HG03139 (cell line): ENCODE measurements at regions not wholly inside any gene's neighbourhood (a gene's known extent, or its start where the extent isn't known, plus 50 kb on each side); places are given as distances from the start of the nearest gene placed in this dataset.
"Not testable (repeated sequence)": the region's sequence is repeated elsewhere in the genome, so short reads cannot be mapped to it uniquely, and the experiment has no call there.

Experiments
- ATAC-seq: cut with Tn5 transposase; IDR thresholded peaks from one replicate; pipeline ENCODE4 v1.9.1; 2021; ENCODE audit not compliant: unreplicated experiment

DNA sequence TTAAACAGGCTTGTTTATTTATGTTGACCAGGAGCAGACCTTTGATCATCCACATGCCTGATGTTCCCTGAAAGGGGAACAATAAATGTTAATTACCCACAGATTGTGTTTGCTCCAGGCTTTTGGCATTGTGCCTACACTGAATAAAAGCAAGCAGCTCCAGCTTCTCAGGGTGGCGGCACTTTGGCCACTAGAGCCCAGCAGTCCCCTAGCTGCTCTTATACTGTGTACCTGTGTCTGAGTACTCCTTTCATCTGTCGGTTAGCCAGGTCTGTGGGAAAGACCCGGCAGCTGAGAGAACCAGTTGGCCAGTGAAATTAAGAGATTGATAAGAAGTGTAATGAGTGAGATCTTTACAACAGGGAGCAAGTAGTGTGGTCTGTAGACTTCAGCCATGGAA, 254.8 kb upstream of the FTMT start:
- ATAC-seq: no peak

DNA sequence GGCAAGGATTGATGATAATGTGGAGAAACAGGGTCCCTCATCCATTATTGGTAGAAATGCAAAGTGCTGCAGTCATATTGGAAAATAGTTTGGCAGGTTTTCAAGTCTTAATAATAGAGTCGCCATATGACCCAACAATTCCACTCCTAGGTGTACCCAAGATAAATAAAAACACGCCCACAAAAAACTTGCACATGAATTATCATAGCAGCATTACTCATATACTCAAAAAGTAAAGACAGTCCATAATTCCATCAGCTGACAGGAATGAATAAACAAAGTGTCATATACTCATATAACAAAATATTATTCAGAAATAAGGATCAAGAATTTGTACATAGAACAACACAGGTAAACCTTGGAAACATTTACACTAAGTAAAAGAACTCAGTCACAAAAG, 242.9 kb upstream of the FTMT start:
- ATAC-seq: no peak

DNA sequence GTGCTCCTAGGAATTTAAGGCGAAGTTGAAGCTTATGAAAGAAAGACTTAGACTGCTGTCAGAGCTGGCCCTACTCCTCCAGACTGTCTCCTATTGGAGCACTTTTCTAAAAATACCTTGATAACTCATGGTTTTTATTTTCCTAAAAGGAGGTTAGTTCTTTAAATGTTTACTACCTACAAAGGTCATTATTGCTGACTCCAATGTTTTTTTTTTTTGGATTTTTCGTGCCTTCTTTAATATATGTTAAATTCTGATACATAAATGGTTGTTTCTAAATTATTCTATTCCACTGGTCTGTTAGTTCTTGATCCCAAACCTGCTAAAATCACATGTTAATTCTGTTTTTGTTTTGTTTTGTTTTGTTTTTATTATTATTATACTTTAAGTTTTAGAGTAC, 227.6 kb upstream of the FTMT start:
- ATAC-seq: no peak

DNA sequence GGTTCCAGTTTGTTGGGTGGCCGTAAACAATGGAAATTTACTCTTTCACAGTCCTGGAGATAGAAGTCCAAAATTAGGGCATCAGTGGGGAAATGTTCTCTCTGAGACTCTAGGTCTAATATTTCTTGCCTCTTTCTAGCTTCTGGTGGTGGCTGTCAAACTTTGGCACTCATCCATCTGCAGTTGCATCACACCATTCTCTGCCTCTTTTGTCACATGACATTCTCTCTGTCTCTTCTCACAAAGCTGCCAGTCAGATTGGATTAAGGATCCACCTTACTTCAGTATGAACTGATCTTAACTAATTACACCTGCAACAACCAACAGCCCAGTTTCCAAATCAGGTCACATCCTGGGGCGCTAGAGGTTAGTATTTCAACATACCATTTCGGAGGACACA, 222.9 kb upstream of the FTMT start:
- ATAC-seq: no peak

DNA sequence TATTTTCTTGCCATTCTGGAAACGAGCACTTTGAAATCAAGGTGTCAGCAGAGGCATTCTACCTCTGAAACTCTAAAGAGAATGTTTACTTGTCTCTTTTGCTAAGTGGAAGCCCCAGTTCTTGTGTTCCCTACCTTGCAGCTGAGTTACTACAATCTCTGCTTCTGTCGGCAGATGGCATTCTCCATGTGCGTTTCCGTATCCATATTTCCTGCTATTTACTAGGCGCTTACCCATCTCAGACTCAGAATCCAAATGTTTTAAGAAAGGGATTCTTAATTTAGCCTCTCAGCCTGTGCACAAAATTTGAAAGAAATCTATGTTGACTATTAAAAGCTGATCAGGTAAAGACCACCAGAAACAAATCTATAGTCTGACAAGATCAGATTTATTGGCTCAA, 221.3 kb upstream of the FTMT start:
- no peak for ATAC-seq

DNA sequence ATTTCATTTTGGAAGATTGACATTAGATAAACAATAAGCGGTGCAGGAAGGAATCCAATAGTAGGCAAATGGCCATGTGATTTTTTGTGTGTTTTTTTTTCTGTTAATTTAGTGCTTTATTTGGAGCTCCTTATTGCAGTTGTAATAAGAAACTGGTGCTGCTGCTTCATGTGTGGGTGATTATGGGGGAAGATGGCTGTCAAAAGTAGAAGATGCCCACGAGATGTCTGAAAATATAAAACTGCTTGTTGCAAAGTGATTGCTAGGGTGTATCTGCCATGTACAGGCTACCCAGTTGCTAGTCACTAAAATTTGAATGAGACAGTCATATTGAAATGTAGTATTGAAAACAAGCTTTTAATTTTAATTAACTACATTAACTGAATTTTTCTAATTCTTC, 216.7 kb upstream of the FTMT start:
- no peak for ATAC-seq

DNA sequence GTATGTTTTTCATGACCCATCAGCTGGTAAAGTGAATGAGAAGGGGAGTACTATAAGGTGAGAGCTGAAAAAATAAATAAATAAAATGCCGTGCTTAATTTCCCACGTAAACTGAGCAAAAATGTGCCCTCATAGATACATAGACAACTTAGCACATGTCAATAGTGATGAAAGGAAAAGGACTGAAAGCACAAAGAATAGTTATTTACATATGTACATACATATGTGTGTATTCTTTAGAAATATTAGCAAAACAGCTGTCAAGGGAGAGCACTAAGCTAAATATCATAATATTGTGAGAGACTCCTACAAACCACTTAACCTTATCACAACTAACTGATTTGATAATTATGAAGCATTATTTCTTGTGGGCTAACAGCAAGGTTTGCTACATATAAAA, 213.6 kb upstream of the FTMT start:
- no peak for ATAC-seq

DNA sequence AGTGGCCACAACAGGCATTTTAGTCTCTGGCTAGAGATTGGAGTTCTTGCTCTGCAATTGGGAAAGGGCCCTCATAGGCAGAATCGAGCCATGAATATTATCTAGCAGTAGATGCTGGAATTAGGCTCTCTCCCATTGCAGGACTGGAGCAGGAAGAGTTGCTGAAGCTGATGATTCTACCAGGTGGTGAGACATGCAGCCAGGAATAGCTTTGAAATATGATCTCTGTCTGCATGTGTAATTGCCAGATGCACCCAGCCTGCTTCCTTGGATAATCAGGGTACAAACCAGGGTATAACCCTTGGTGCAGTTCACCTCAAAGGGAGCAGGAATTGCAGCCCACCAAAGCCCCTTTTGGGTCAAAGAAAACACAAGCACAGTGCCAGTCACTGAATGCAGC, 211.4 kb upstream of the FTMT start:
- no peak for ATAC-seq

DNA sequence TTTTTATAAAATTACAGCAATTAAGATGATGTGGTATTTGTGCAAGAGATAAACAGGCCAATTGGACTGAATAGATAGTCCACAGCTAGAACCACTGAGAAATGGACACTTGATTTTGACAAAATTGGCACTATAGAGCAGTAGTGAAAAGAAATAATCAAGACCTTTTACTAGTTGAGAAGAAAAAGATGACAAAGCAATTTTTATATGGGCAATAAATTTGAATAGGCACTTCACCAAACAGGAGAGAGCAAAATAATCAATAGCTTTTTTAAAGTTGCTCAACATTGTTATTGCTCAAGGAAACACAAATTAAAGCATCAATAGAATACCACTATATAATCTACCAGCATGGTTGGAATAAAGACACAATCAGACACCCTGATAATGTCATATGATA, 193.5 kb upstream of the FTMT start:
- no peak for ATAC-seq

DNA sequence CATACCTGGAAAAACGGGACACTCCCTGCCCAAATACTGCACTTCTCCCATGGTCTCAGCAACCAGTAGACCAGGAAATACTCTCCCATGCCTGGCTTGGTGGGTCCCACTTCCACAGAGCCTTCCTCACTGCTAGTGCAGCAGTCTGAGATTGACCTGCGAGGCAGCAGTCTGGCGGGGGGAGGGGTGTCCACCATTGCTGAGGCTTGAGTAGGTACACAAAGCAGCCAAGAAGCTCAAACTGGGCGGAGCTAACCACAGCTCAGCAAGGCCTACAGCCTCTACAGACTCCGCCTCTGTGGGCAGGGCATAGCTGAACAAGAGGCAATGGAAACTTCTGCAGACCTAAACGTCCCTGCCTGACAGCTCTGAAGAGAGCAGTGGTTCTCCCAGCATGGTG, 191.5 kb upstream of the FTMT start:
- no peak for ATAC-seq

DNA sequence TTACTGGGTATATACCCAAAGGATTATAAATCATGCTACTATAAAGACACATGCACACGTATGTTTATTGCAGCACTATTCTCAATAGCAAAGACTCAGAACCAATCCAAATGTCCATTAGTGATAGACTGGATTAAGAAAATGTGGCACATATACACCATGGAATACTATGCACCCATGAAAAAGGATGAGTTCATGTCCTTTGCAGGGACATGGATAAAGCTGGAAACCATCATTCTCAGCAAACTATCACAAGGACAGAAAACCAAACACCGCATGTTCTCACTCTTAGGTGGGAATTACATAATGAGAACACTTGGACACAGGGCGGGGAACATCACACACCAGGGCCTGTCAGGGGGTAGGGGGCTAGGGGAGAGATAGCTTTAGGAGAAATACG, 186.1 kb upstream of the FTMT start:
- ATAC-seq: not testable (repeated sequence)

DNA sequence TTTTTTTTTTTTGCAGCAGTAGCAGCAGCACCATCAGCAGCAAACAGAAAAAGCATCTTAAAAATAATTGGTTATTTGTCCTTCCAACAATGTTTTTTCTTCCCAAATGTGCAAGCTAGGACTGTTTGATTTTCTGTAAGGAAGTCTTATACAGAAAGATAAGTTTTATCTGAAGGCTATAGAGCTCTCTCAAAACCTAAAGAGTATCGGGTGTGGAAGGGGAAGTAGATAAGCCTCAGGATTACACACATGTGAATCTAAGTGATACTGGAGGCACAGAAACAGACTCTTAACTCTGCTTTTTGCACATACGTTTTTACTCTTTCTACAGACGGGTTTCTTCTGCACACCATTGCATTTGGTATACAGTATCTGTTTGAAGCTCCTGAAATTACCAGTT, 184.4 kb upstream of the FTMT start:
- no peak for ATAC-seq

DNA sequence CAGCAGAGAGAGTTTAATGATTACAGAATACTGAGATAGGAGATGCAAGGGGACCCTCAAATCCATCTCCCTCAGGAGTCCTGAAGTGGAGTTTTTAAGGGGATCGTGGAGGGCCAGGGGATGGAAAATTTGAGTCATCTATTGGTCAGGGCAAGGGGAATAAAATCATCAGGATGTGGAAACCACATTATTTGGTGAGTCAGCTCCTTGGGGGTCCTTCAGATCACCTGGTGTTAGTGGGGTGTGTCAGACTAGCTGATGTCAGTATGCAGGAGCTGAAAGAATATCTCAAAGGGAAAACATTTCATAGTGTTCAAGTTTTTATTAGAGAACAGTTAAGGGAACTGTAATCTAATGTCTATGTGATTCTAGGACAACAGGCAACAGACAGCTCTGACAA, 183.0 kb upstream of the FTMT start:
- ATAC-seq: no peak

DNA sequence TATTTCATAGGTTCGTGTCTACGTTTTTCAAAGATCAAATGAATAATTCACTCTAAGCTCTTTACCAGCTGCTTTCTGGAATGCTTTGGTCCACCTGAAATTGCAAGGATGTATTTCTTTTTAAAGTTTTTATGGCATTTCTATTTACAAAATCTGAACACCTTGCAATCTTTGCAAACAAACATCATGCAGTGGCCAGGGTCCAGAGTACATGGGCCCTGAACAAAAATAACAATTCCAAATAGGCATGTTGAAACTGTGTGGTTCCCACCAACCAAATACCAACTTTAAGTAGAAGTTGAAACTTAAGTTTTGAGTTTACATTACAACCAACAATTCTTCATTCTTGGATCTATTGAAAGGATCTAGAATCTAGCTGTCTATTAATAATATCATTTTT, 180.1 kb upstream of the FTMT start:
- ATAC-seq: no peak

DNA sequence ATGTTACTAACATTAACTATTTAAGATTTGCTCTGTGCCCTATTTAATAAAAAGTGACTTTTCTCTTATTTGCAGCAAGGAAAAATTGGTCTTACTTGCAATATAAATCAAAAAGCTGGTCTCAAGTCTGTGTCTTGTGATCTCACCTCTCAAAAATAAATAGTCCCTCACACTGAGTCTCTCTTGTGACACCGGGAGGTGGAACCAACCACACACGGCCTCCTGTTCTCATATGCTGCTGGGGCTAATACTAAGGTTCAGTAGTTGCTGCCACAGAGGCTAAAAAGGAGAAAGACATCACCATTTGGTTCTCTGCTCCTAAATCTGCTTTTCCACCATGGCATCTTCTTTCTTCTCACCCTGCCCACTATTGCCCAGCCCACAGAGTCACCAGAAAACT, 175.8 kb upstream of the FTMT start:
- no peak for ATAC-seq

DNA sequence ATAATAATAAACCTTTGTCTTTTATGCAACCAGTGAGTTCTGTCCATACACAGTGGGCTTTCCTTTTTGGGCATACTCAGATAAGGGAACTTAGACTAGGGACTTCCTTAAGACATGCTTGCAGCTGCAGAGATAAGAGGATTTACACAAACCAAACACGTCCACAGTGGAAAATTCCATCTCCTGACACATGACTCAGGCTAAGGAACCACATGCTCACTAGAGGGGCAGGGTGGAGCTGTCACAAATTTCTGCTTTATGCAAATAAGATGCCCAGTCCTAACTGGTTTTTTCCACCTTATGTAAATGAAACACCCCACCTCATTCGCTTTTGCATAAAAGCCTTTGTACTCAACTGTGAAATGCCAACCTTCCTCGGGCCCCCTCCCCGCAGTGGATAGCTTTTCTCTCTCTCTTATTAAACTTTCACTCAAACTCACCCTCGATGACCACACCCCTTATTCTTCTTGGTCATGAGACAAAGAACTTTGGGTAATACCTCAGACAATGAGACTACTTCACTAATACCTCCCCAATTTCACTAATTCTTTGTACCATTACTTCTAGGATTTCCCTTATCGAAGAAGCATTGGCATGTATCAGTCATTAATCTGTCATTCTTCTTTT, 170.3 kb upstream of the FTMT start:
- ATAC-seq: no peak

DNA sequence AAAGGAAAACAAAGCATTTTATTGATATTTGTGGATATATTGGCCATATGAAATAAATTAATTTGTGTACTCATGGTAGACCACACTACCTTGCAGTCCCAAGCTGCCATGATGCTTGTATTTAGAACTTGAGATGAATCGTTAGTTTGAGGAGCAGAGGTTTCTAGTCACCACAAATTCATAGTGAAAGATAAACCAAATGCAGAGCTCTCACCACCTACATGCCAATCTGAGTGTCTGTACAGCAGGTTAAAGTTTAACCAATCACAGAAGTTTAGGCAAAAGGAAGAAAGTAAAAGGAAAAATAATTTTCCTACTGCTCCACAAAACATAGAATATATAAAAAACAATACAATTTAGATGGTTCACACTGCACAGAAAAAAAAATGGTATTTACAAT, 163.6 kb upstream of the FTMT start:
- no peak for ATAC-seq

DNA sequence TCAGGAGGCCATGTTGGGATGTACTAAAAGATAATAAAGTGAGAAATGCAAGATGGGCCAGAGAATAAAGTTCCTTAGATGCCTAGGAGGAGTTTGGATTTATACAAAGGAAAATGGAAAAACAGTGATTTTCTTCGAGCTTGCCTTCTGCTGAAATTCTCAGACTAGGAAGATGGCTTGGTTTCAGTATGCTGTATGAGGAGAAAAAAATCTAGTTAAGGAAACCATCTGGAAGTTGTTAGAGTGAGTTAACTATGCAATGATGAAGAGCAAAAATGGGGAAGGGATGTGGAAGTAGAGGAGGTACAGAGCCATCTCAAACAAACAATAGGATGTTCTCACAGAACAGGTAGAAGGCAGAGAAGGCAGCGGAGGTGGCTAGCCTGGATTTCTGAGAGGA, 162.9 kb upstream of the FTMT start:
- no peak for ATAC-seq

DNA sequence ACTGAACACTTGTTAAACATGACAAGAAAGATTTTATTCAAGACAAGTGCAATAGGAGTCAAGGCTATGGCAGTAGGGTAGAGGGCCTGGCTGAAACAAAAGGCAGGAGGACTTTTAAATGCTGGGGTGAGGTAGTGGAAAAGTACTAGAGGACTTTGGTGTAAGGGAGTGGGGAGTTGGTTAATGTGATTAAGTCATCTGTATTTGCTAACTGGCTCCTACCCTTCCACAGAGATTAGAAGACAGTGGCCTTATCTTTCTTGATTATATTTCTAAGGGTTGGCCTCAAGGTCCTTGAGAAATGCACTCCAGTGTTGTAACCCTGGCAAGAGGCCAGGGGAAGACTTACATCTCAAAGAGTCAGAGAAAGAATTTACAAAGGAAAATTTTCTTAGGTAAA, 160.2 kb upstream of the FTMT start:
- ATAC-seq: no peak

DNA sequence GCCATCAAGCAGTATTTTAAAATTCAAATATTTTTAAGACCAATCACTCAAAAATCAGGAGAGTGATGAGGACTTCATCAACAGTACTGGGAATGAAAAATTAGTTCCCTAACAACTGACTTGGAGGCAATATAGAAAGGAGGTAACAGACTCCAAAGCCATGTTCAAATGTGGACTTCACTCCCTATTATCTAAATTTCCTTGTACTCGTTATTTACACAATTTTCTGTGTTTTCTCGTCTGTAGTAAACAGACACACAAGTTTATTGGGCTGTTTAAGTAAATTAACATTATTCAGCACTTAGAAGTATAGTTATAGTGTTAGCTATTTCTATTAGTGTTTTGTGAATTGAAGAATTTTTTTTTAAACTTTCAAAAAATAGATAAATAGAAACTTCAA, 159.5 kb upstream of the FTMT start:
- no peak for ATAC-seq

DNA sequence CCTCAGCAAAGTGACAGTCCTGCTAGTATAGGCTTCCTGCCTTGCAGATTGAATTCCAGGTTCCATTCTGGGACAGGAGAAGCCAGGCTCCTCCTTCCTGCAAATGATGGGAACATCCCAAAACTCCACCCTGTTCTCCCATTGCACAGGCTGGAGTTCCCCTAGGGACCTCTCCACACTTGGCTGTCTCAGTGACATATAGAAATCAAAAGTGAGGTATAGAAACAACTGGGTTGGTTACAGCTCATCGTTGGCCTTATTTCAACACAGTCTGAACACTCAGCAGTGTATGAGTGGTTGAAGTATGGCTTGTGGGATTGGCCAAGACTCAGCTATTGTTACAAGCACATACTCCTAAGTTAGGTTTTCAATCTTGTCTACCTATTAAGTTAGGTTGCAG, 157.8 kb upstream of the FTMT start:
- ATAC-seq: no peak

DNA sequence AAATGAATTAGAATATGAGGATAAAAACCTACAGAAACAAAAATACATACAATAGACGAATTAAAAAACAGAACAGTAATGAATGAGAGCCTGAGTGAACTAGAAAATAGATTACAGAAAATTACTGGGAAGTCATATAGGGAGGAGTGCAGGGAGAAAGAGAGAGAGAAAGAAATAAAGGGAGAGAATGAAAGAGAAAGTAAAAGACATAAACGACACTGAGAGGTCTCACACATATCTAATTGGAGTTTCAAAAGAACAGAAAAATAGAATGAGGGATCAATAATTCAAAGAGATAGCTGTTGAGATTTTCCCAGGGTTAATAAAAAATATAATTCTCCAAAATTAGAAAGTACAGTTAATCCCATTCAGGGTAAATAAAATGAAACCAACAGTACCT, 156.4 kb upstream of the FTMT start:
- ATAC-seq: no peak

DNA sequence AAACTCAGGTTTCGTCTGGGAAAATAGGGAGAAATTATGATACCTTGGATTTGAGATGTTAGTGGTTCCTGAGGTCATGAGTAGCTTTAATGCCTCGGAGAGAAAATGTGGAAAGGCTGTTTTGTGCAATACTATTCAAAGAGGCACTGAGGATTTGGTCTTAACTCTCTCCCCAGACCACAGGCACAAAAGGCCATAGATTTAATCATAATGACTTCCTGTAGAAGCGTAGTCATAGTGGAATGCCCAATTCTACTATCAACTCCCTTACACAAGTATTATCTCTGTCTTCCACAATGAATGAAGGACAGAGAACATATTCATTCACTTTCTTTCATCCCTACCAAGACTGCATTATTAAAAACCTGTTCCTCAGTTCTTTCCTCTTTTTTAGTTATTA, 153.0 kb upstream of the FTMT start:
- ATAC-seq: no peak

DNA sequence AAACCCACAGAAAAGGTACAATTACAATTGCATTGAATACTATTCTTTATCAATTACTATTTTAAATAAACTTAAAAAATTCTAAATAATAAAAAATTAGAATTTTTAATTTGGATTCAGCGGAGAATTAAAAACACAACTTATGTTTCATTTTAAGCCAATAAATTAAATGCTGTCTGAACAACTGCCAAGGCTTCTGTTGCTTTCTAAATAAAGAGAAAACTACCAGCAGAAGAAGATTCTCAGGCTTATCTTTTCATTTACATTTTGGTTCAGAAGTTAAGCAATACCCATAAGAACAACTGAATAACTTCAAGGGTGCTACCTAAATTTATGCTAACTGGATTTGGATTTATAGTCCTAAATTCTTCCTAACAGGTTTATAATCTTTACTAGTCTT, 150.0 kb upstream of the FTMT start:
- no peak for ATAC-seq
